ENCODE measurements at regions not wholly inside any gene's neighbourhood (a gene's known extent, or its start where the extent isn't known, plus 50 kb on each side); places are given as distances from the start of the nearest gene placed in this dataset.

- H3K4me3 ChIP-seq: no peak overlapping the region
- no peaks in the 10 kb centered on the region for H3K9me3 ChIP-seq
- DNase-seq: no peak
- no peak overlapping the region for H3K27ac ChIP-seq
- H3K4me1 ChIP-seq: no peaks in the 10 kb centered on the region
- no peaks in the 10 kb centered on the region for H3K27me3 ChIP-seq
- H3K36me3 ChIP-seq: no peaks in the 10 kb centered on the region
- no peak for TF ChIP-seq POLR2A (IDR thresholded peaks at IDR 0.05)
- TF ChIP-seq, protein P1, sequence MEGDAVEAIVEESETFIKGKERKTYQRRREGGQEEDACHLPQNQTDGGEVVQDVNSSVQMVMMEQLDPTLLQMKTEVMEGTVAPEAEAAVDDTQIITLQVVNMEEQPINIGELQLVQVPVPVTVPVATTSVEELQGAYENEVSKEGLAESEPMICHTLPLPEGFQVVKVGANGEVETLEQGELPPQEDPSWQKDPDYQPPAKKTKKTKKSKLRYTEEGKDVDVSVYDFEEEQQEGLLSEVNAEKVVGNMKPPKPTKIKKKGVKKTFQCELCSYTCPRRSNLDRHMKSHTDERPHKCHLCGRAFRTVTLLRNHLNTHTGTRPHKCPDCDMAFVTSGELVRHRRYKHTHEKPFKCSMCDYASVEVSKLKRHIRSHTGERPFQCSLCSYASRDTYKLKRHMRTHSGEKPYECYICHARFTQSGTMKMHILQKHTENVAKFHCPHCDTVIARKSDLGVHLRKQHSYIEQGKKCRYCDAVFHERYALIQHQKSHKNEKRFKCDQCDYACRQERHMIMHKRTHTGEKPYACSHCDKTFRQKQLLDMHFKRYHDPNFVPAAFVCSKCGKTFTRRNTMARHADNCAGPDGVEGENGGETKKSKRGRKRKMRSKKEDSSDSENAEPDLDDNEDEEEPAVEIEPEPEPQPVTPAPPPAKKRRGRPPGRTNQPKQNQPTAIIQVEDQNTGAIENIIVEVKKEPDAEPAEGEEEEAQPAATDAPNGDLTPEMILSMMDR (IDR thresholded peaks at IDR 0.05): no peak
These were observed 630.5 kb downstream of the ACTL7B start for GRCh38 chr9:108225149-108225800.

DNA sequence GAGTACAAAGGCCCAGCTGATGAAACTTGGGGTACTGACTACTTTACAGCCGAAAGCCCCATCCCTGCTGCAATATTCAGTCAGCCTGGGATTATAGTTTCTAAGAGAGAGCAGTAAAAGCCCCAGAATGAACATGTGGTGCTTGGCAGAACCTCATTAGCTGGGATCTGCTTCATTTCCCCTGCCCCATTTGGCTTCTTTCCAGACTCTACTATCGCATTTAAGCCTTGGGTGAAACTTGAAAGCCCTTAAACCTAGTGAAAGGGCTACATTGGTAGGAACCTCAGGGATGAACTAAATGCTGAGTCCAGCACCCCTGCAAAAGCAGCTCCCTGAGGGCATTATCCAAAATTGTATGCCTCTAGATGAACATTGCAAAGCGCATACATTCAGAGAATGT lies 631.1 kb downstream of the ACTL7B start:
- H3K9me3 ChIP-seq: no peaks in the 10 kb centered on the region
- no peak for DNase-seq
- TF ChIP-seq, protein P1 (IDR thresholded peaks at IDR 0.05): no peak
- TF ChIP-seq POLR2A (IDR thresholded peaks at IDR 0.05): no peak
- no peak overlapping the region for H3K4me3 ChIP-seq
- H3K27ac ChIP-seq: no peak overlapping the region
- H3K4me1 ChIP-seq: no peaks in the 10 kb centered on the region
- no peaks in the 10 kb centered on the region for H3K36me3 ChIP-seq
- H3K27me3 ChIP-seq: no peaks in the 10 kb centered on the region

DNA sequence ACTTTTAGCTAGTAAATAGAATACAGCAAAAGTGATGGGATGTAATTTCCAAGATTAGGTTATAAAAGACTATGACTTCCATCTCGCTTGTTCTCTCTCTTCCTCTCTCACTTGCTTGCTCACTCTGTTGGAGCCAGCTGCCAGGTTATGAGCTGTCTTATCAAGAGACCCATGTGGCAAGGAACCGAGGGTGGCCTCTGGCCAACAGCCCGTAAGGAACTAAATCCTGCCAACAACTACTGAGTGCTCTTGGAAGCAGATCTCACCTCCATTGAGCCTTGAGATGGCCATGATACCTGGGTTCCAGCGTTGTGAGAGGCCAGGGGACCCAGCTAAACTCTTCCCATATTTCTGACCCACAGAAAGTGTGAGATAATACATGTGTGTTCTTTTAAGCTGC lies 636.1 kb downstream of the ACTL7B start:
- Histone ChIP-seq H3K4me1 (peaks cover 0 to 5% (median 0%) of the 10 kb centered on the region in 4 donors), H3K4me3 (no peak overlapping the region), H3K27ac (no peak overlapping the region), H3K27me3 (no peaks in the 10 kb centered on the region), H3K9me3 (no peaks in the 10 kb centered on the region), H3K36me3 (no peaks in the 10 kb centered on the region)
- DNase-seq: no peak
- TF ChIP-seq, protein P1 (IDR thresholded peaks at IDR 0.05): no peak
- no peak for TF ChIP-seq POLR2A (IDR thresholded peaks at IDR 0.05)

DNA sequence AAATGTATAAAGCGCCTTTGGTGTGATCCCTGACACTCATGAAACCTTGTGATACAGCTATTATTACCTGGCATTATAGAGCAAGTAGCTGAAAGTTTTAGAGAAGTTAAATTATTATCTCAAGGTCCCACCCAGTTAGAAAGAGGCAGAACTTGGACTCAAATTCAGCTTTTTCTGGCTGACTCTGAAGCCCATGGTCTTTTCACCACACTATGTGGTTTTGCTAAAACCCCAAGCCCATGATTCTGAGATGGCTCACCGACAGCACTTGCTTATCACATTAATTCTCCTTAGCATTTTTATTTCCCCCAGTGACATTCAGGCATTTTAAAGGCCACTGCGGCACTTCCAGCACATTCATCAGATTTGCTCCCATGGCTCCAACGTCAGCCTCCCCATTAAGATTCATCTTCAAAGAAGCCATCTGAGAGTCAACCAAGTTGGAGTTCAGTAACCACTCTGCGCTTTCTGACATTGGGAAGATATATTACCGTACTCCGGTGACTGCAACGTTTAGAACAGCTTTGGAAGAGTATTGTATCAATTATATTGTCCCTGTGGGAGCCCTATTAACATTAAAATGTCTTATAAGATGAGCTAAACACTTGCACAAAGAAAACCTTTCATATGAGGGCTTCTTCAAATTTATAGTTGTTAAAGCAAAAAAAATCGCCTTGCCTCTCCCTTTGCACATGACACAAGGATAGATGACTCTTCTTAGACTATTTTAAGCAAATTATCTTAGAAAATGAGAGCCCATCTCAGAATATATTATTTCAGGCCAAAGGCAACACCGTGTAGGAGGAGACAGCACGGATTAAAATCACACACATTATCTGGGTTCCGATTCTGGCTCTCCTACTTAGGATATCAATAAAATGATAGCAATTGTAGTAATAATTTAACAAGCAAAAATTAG lies 638.1 kb downstream of the ACTL7B start:
- TF ChIP-seq, protein P1 (IDR thresholded peaks at IDR 0.05): no peak
- no peak for TF ChIP-seq POLR2A (IDR thresholded peaks at IDR 0.05)
- Histone ChIP-seq H3K4me3 (no peak overlapping the region), H3K36me3 (no peaks in the 10 kb centered on the region), H3K9me3 (no peaks in the 10 kb centered on the region), H3K4me1 (peaks cover 0 to 5% (median 0%) of the 10 kb centered on the region in 4 donors), H3K27ac (no peak overlapping the region), H3K27me3 (no peaks in the 10 kb centered on the region)
- DNase-seq: no peak

DNA sequence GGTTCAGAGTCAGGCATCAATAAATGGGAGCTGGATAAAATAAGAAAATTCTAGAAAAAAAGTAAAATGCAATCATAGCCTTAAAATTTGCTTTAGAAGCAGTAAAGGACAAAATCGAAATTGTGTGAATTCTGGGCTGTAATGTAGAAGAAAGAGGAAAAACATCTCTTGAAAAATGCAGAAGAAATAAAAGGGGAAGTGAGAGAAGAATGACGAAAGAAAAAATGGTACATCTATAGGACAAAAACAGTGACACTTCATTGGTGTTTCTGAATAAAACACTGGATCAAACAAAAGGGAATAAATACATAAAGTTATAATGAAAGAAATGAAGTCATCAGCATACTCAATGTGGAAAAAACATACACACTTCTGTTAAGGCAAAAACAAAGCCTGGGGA lies 642.3 kb downstream of the ACTL7B start:
- Histone ChIP-seq H3K4me1 (peaks cover 0 to 5% (median 0%) of the 10 kb centered on the region in 4 donors), H3K9me3 (no peaks in the 10 kb centered on the region), H3K4me3 (no peak overlapping the region), H3K36me3 (no peaks in the 10 kb centered on the region), H3K27me3 (no peaks in the 10 kb centered on the region), H3K27ac (no peak overlapping the region)
- no peak for DNase-seq
- no peak for TF ChIP-seq POLR2A (IDR thresholded peaks at IDR 0.05)
- TF ChIP-seq, protein P1 (IDR thresholded peaks at IDR 0.05): no peak
